GM12878 (cell line): ENCODE measurements at regions not wholly inside any gene's neighbourhood (a gene's known extent, or its start where the extent isn't known, plus 50 kb on each side); places are given as distances from the start of the nearest gene placed in this dataset.

ENCODE experiments used
- BRCA1 ChIP-seq: IDR thresholded peaks from 2 replicates; pipeline ENCODE4 v1.6.1; 2011; ENCODE audit warnings: low read depth, low read length, improper control_type of control experiment
- EP300 ChIP-seq, 2 experiments: fragments of 150-350 bp in 1 of 2; IDR thresholded peaks; 2 replicates each; pipeline ENCODE4 v1.6.1; 2011 to 2012; ENCODE audit warnings: low read depth in 2 of 2, low read length in 2 of 2, borderline replicate concordance in 1 of 2, improper control_type of control experiment in 1 of 2, inconsistent platforms in 1 of 2; ENCODE audit not compliant: control insufficient read depth in 1 of 2
- GATAD2B ChIP-seq: fragments of 450-650 bp; conservative IDR thresholded peaks from 2 replicates; pipeline ENCODE4 v1.6.1; 2017; ENCODE audit warnings: low read depth, mild to moderate bottlenecking, moderate library complexity
- JUNB ChIP-seq: IDR thresholded peaks from 2 replicates; pipeline ENCODE4 v1.6.1; 2016; ENCODE audit warnings: antibody characterized with exemption, mild to moderate bottlenecking
- KDM1A ChIP-seq: fragments of 200-600 bp; sonication (generic); IDR thresholded peaks from 2 replicates; pipeline ENCODE4 v1.6.1; 2016; ENCODE audit warnings: borderline replicate concordance
- PAX8 ChIP-seq: fragments of 450-650 bp; IDR thresholded peaks from 2 replicates; pipeline ENCODE4 v1.6.1; 2017; ENCODE audit warnings: mild to moderate bottlenecking, moderate library complexity
- POLR2A ChIP-seq: IDR thresholded peaks from 2 replicates; pipeline ENCODE4 v1.6.1; 2011; ENCODE audit warnings: low read depth, mild to moderate bottlenecking, low read length
- SIX5 ChIP-seq: IDR thresholded peaks from 2 replicates; pipeline ENCODE4 v1.6.1; 2011; ENCODE audit warnings: mild to moderate bottlenecking, low read depth, low read length, moderate library complexity; ENCODE audit not compliant: severe bottlenecking

GRCh38 chr6:21984561-21984960, 312.3 kb downstream of the PRL start:
- TF ChIP-seq PAX8 = no peak
- no peak for TF ChIP-seq GATAD2B
- TF ChIP-seq EP300 (IDR thresholded peaks at IDR 0.05; ENCODE audit: borderline replicate concordance in 1 of 2, control insufficient read depth in 1 of 2, low read depth in 2 of 2, low read length in 2 of 2) = no peak
- no peak for TF ChIP-seq POLR2A
- no peak for TF ChIP-seq SIX5
- TF ChIP-seq KDM1A = no peak
- no peak for TF ChIP-seq JUNB
- TF ChIP-seq BRCA1 = no peak
